Panc1 (cell line): ENCODE measurements at regions not wholly inside any gene's neighbourhood (a gene's known extent, or its start where the extent isn't known, plus 50 kb on each side); places are given as distances from the start of the nearest gene placed in this dataset.

ENCODE experiments used
- ATAC-seq: fragments of 200-7000 bp; cut with Tn5 transposase; 2 replicates; pipeline ENCODE4 v1.9.1; 2020; ENCODE audit warnings: mild to moderate bottlenecking, moderate library complexity
- BruUV-seq: library from RNA; stranded (reverse); fragments of 400-500 nt; replicated peaks from 2 replicates; lab custom pipeline; 2021; lab: Mats Ljungman, UMichigan
- CTCF ChIA-PET: fragments of 300-600 bp; sonication (Branson Sonifier 250); formaldehyde crosslinking; loops from one replicate; lab custom pipeline; 2022; ENCODE audit warnings: antibody characterized with exemption; lab: Charles Lee
- POLR2A ChIA-PET: fragments of 300-600 bp; sonication (Branson Sonifier 250); formaldehyde crosslinking; loops from one replicate; lab custom pipeline; 2022; ENCODE audit warnings: antibody characterized with exemption; lab: Charles Lee
- DNase-seq: peaks from one replicate; pipeline ENCODE4 v3.0.0-alpha.2; 2010; ENCODE audit warnings: low read depth, low spot score
- H3K27ac ChIP-seq: 2 replicates; pipeline ENCODE4 v1.5.1; 2011; ENCODE audit warnings: mild to moderate bottlenecking, low read length, inconsistent platforms
- H3K27me3 ChIP-seq: fragments of 200-500 bp; sonication (Bioruptor generic); 2 replicates; pipeline ENCODE4 v1.6.0; 2014; ENCODE audit warnings: low read length, inconsistent platforms; ENCODE audit not compliant: control insufficient read depth, insufficient read depth
- H3K36me3 ChIP-seq: fragments of 200-500 bp; sonication (Bioruptor generic); 2 replicates; pipeline ENCODE4 v1.5.1; 2014; ENCODE audit warnings: inconsistent platforms, mild to moderate bottlenecking, low read length, moderate library complexity; ENCODE audit not compliant: control insufficient read depth, insufficient read depth
- H3K4me1 ChIP-seq: 2 replicates; pipeline ENCODE4 v1.5.1; 2011; ENCODE audit warnings: inconsistent platforms, mild to moderate bottlenecking, low read length, moderate library complexity; ENCODE audit not compliant: control insufficient read depth, insufficient read depth
- H3K4me3 ChIP-seq, 2 experiments: 2 replicates each; pipeline ENCODE4 v1.5.1; 2011 to 2012; ENCODE audit warnings: low read depth in 2 of 2, low read length in 2 of 2, mild to moderate bottlenecking in 2 of 2, inconsistent platforms in 1 of 2, moderate library complexity in 1 of 2
- H3K9me3 ChIP-seq: fragments of 200-500 bp; sonication (Bioruptor generic); 2 replicates; pipeline ENCODE4 v1.5.1; 2014; ENCODE audit warnings: low read depth, mild to moderate bottlenecking, inconsistent platforms, low read length, moderate library complexity; ENCODE audit not compliant: control insufficient read depth, insufficient read depth
- CTCF ChIP-seq: fragments of 450-650 bp; IDR thresholded peaks from 2 replicates; pipeline ENCODE4 v1.5.1; 2017; ENCODE audit warnings: mild to moderate bottlenecking
- POLR2AphosphoS5 ChIP-seq: IDR thresholded peaks from 2 replicates; pipeline ENCODE4 v1.6.1; 2012; ENCODE audit warnings: mild to moderate bottlenecking, low read depth, low read length, moderate library complexity
- REST ChIP-seq, 2 experiments: IDR thresholded peaks; 2 replicates each; pipeline ENCODE4 v1.6.1; 2011 to 2012; ENCODE audit warnings: low read depth in 2 of 2, control low read depth in 1 of 2, low read length in 1 of 2, mild to moderate bottlenecking in 1 of 2, moderate library complexity in 1 of 2; ENCODE audit not compliant: insufficient read depth in 1 of 2
- SIN3A ChIP-seq: IDR thresholded peaks from 2 replicates; pipeline ENCODE4 v1.6.1; 2012; ENCODE audit warnings: low read depth, mild to moderate bottlenecking, low read length, moderate library complexity, borderline replicate concordance; ENCODE audit not compliant: insufficient read depth
- TCF7L2 ChIP-seq: IDR thresholded peaks from 2 replicates; pipeline ENCODE4 v1.6.1; 2011; ENCODE audit warnings: mild to moderate bottlenecking, low read depth, low read length, inconsistent platforms
- in situ Hi-C: cut with HindIII; loops from 2 replicates; pipeline ENCODE4 v1.10.0; 2016; ENCODE audit warnings: low sequenced_read_pairs, low pct_unique_long_range_greater_than_20kb
- intact Hi-C: fragments of 100-400 bp; cut with micrococcal nuclease; formaldehyde crosslinking; loops from one replicate; pipeline ENCODE4 v1.10.0; 2022; ENCODE audit not compliant: unreplicated experiment

GRCh38 chrX:25527156-25527555 is 511.4 kb upstream of the ARX start:
- intact Hi-C loops (no loop called here), in situ Hi-C loops (no loop called here)
- no peak for DNase-seq
- H3K9me3 ChIP-seq, result no peaks in the 10 kb centered on the region
- H3K4me1 ChIP-seq, result no peaks in the 10 kb centered on the region
- H3K4me3 ChIP-seq, result no peak overlapping the region
- no peaks in the 10 kb centered on the region for H3K36me3 ChIP-seq
- POLR2A ChIA-PET, result no interaction called here
- TF ChIP-seq POLR2AphosphoS5, result no peak
- no peak for TF ChIP-seq TCF7L2
- no peak for TF ChIP-seq REST (IDR thresholded peaks at IDR 0.05; ENCODE audit: insufficient read depth in 1 of 2, low read depth in 2 of 2, low read length in 1 of 2)
- no peak for TF ChIP-seq CTCF
- TF ChIP-seq SIN3A, result no peak
- ATAC-seq, result no peak
- CTCF ChIA-PET, result no interaction called here
- BruUV-seq, result no TSS peak
- H3K27me3 ChIP-seq, result no peaks in the 10 kb centered on the region
- no peak overlapping the region for H3K27ac ChIP-seq

- CTCF ChIA-PET, result no interaction called here
- TF ChIP-seq REST (IDR thresholded peaks at IDR 0.05; ENCODE audit: insufficient read depth in 1 of 2, low read depth in 2 of 2, low read length in 1 of 2) (no peak), POLR2AphosphoS5 (no peak)
- in situ Hi-C loops, result no loop called here
These were observed 511.8 kb upstream of the ARX start for GRCh38 chrX:25527596-25527995.

More at GRCh38 chrX:25527596-25527995, 511.8 kb upstream of the ARX start:
- POLR2A ChIA-PET, result no interaction called here
- Histone ChIP-seq H3K4me3 (no peak overlapping the region), H3K9me3 (no peaks in the 10 kb centered on the region), H3K27me3 (no peaks in the 10 kb centered on the region), H3K27ac (no peak overlapping the region), H3K36me3 (no peaks in the 10 kb centered on the region), H3K4me1 (no peaks in the 10 kb centered on the region)
- intact Hi-C loops, result no loop called here
- no TSS peak for BruUV-seq
- DNase-seq (no peak), ATAC-seq (no peak)
